Adrenal gland (tissue), 5 donors: ENCODE measurements at regions not wholly inside any gene's neighbourhood (a gene's known extent, or its start where the extent isn't known, plus 50 kb on each side); places are given as distances from the start of the nearest gene placed in this dataset.

Experiments used
- POLR2A ChIP-seq, 2 donors: fragments of 450-650 bp; IDR thresholded peaks; one replicate each; pipeline ENCODE4 v1.6.1; 2017; ENCODE audit warnings: antibody characterized with exemption in 2 of 2, mild to moderate bottlenecking in 2 of 2, moderate library complexity in 1 of 2
- TF ChIP-seq, protein P1 (sequence below), 6 experiments: fragments of 450-650 bp in 4 of 6; fragments of 200-600 bp in 2 of 6; sonication (generic) in 1 of 6; IDR thresholded peaks; 1 replicate in 5 of 6; 2 replicates in 1 of 6; pipeline versions ENCODE4 v1.5.1 to v1.8.0; 2016 to 2021; ENCODE audit warnings: antibody characterized with exemption in 6 of 6, mild to moderate bottlenecking in 2 of 6, moderate library complexity in 1 of 6
- donor health status: DM: no; HTN: no; CAD: no.

DNA sequence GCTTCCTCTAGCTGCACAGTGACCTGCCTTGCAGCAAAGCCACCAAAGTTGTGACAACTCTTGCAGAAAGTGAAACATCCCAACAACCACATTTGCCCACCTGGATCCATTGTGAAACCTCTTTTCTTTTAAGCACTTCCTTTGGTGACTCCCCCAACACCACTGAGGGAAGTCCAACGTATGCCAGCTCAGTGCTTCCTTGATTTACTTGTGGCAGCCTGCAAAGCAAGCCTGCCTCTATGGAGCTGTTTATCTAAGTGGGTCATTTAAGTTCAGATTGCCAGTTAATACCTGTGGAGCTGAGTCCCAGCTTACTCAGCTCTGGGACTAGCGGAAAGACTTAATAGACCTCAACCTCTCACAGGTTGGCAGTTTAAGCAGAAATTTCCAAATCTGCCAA, 230.8 kb upstream of the GHITM start:
- TF ChIP-seq, protein P1, sequence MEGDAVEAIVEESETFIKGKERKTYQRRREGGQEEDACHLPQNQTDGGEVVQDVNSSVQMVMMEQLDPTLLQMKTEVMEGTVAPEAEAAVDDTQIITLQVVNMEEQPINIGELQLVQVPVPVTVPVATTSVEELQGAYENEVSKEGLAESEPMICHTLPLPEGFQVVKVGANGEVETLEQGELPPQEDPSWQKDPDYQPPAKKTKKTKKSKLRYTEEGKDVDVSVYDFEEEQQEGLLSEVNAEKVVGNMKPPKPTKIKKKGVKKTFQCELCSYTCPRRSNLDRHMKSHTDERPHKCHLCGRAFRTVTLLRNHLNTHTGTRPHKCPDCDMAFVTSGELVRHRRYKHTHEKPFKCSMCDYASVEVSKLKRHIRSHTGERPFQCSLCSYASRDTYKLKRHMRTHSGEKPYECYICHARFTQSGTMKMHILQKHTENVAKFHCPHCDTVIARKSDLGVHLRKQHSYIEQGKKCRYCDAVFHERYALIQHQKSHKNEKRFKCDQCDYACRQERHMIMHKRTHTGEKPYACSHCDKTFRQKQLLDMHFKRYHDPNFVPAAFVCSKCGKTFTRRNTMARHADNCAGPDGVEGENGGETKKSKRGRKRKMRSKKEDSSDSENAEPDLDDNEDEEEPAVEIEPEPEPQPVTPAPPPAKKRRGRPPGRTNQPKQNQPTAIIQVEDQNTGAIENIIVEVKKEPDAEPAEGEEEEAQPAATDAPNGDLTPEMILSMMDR (IDR thresholded peaks at IDR 0.05): no peak
- no peak for TF ChIP-seq POLR2A (IDR thresholded peaks at IDR 0.05)
